ENCODE measurements at regions not wholly inside any gene's neighbourhood (a gene's known extent, or its start where the extent isn't known, plus 50 kb on each side); places are given as distances from the start of the nearest gene placed in this dataset.

DNA sequence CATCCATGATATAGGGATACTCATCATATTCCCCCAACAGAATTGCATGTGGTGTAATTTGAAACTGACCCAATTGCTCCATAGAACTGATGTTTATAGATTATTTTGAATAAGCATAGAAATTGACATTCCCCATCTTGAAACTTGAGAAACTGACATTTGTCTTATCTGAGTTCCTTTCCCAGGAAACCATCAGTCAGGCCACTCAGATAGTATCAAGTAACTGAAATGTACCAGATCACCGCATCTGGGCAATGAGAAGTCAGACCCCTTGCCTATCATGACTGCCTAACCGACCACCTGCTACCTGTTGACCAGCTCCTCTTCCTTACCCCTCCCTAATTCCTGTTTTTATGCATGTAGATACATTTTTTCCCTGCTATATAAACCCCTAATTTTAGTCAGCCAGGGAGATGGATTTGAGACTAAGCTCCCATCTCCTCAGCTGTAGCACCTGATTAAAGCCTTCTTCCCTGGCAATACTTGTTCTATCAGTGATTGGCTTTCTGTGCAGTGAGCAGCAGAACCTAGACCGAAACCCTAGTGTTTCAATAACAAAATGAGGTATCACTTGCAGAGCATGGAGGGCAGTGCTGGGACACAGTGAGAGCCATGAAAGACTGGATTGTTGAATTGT is 274.5 kb downstream of the LPIN1 start:
- TF ChIP-seq, protein P1, sequence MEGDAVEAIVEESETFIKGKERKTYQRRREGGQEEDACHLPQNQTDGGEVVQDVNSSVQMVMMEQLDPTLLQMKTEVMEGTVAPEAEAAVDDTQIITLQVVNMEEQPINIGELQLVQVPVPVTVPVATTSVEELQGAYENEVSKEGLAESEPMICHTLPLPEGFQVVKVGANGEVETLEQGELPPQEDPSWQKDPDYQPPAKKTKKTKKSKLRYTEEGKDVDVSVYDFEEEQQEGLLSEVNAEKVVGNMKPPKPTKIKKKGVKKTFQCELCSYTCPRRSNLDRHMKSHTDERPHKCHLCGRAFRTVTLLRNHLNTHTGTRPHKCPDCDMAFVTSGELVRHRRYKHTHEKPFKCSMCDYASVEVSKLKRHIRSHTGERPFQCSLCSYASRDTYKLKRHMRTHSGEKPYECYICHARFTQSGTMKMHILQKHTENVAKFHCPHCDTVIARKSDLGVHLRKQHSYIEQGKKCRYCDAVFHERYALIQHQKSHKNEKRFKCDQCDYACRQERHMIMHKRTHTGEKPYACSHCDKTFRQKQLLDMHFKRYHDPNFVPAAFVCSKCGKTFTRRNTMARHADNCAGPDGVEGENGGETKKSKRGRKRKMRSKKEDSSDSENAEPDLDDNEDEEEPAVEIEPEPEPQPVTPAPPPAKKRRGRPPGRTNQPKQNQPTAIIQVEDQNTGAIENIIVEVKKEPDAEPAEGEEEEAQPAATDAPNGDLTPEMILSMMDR (IDR thresholded peaks at IDR 0.05), result no peak
- TF ChIP-seq EZH2phosphoT487 (IDR thresholded peaks at IDR 0.05), result no peak
